HG03159 (cell line): ENCODE measurements at regions not wholly inside any gene's neighbourhood (a gene's known extent, or its start where the extent isn't known, plus 50 kb on each side); places are given as distances from the start of the nearest gene placed in this dataset.

Experiments
- ATAC-seq: cut with Tn5 transposase; IDR thresholded peaks from one replicate; pipeline ENCODE4 v1.9.1; 2021; ENCODE audit warnings: mild to moderate bottlenecking, moderate library complexity; ENCODE audit not compliant: unreplicated experiment

DNA sequence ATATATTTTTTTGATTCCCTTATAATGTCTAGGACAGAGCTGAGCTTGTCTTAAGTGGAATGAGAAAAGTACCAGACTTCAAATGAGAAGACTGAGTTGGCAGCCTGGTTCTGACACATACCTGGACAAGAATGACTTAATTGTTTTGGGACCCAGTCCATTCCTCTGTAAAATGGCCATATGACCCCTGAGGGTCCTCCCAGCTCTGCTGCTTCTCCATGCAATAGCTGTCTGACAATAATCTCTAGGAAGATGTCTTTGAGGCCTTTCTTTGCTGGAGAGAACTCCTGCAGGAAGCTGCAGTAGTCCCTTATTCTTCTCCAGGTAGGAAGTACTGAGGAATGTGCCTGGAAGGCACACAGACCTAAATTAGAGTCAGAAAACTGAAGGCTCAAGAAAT lies 55.9 kb upstream of the SLIT3 start:
- ATAC-seq: no peak

DNA sequence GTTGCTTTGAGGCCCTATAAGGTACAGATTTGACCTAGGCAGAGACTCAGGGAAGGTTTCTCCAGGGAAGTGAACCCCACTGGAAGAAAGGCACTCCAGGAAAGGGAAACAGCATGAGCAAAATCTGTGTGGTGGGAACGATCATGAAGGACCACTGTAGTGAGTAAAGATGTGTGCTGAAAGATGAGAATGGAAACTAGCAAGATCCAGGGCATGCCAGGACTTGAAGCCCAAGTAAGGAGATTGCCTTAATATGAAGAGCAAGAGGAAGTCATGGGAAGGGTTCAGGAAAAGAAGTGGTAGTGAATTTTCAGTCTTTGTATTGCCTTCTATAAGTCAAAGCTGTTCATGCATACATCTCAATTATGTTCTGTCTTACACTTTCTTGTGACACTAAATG lies 55.2 kb upstream of the SLIT3 start:
- no peak for ATAC-seq

DNA sequence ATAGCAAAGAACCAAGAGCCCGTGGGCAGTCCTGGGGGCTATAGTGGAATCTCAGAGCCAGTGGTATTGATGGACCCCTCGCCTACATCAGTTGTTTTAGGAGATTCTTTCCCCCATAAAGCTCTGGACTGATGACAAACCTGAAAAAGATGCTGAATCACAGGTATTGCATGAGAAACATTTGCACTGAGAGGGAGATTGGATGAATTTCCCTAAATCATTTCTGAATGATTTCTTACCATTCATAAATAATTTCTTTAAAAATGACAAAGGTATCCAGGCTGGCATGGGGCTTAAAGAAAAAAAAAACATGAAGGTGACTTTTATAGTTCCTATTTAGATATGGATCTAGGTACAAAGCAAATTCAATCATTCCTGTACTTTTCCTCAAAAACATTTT lies 54.0 kb upstream of the SLIT3 start:
- ATAC-seq: no peak

DNA sequence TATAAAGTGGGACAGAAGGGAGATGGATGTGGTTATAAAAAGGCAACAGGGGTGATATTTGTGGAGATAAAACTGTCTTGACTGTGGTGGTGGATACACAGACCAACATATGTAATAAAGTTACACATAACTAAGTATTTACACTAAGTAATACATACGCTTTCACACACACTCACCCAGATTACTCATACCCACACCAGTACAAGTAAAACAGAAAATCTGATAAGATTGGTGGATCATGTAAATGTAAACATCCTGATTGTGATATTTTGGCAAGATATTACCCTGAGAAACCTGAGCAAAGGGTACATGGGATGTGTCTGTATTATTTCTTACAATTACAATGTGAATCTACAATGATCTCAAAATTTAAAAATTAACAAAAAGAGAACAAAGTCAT lies 53.3 kb upstream of the SLIT3 start:
- ATAC-seq: no peak

DNA sequence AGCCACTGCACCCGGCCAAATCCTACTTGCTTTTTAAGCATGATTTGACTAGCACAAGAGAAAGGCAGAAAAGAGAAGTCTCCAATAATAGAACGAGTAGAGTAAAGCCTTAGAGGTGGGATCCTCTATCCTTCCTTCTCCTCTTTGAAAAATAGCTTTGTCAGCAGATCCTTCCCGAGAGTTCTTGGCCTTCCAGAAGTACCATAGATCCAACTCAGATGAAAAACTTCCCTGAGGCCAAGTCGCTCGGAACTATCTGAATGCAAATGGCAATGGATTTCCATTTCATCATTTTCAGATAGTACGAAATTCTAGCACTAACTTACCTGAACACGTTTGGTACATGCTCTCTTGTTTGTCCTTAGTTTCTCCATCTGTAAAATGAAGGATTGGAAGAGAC lies 52.0 kb upstream of the SLIT3 start:
- ATAC-seq: no peak

DNA sequence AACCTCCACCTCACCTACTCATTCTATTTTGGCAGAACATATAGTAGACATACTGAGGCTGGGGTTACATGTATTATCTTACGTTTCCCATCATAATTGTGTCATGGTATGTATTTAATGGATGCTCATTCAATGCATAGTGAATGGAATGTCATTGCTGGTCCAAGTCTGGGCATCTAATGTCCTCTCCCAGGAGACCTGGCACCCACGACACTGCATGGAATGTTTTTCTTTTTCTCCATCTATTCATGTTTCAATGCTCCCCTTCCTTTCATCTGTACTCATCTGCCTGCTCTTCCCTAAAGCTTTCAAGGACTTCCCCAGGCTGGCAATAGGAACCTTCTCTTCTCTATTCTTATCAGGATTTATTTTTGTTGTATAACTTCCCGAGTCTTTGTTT lies 50.8 kb upstream of the SLIT3 start:
- no peak for ATAC-seq

DNA sequence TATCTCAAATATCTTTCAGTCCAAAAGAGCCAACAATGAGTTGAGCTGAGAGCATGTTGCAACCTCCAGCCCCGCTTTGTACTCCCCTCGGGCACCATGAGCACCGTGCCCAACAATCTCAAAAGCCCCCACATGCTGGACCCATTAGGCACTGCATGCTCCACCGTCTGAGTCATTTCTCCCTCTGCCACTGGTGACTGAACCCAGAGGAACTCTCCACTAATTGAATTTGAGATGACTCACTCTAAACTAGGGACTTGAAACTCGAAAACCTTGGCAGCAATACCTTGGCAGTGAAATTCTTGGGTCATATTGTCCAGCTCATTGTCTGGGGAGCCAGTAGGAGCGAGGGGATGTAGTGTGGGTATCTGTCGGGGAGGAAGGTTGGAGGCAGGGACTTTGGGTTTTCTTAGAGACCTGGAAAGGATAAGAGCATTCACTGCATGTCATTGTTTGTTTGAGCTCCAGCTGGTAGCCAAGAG lies 49.9 kb upstream of the SLIT3 start:
- no peak for ATAC-seq
